Mesendoderm (in vitro differentiated cells): ENCODE measurements at regions not wholly inside any gene's neighbourhood (a gene's known extent, or its start where the extent isn't known, plus 50 kb on each side); places are given as distances from the start of the nearest gene placed in this dataset.
"Not testable (repeated sequence)": the region's sequence is repeated elsewhere in the genome, so short reads cannot be mapped to it uniquely, and the experiment has no call there.

Experiments
- DNase-seq: peaks from one replicate; pipeline ENCODE4 v3.0.0; 2013
- H2AK5ac ChIP-seq: 2 replicates; pipeline ENCODE4 v1.6.1; 2013; ENCODE audit warnings: low read length, inconsistent platforms
- H2BK120ac ChIP-seq: 2 replicates; pipeline ENCODE4 v1.6.1; 2013; ENCODE audit warnings: low read depth, mild to moderate bottlenecking, low read length, moderate library complexity, mixed read lengths
- H2BK15ac ChIP-seq: replicated peaks from 2 replicates; pipeline ENCODE4 v1.6.1; 2013; ENCODE audit warnings: low read depth, mild to moderate bottlenecking, moderate library complexity
- H2BK5ac ChIP-seq: 2 replicates; pipeline ENCODE4 v1.6.1; 2013; ENCODE audit warnings: low read length, inconsistent platforms
- H3K18ac ChIP-seq: 2 replicates; pipeline ENCODE4 v1.6.1; 2013; ENCODE audit warnings: mild to moderate bottlenecking, low read length, mixed read lengths
- H3K23ac ChIP-seq: one replicate; pipeline ENCODE4 v1.6.1; 2013; ENCODE audit warnings: low read length
- H3K27ac ChIP-seq: 2 replicates; pipeline ENCODE4 v1.5.1; 2013; ENCODE audit warnings: low read depth, mild to moderate bottlenecking, inconsistent platforms, low read length, moderate library complexity
- H3K27me3 ChIP-seq: 2 replicates; pipeline ENCODE4 v1.6.1; 2013; ENCODE audit warnings: low read length, control low read depth, mild to moderate bottlenecking, inconsistent platforms; ENCODE audit not compliant: insufficient read depth, poor library complexity
- H3K36me3 ChIP-seq: 2 replicates; pipeline ENCODE4 v1.6.1; 2013; ENCODE audit warnings: low read length, inconsistent platforms; ENCODE audit not compliant: control insufficient read depth, insufficient read depth
- H3K4ac ChIP-seq: one replicate; pipeline ENCODE4 v1.6.1; 2013; ENCODE audit warnings: low read depth, mild to moderate bottlenecking, low read length, moderate library complexity
- H3K4me1 ChIP-seq: 2 replicates; pipeline ENCODE4 v1.6.1; 2013; ENCODE audit warnings: low read depth, low read length, inconsistent platforms; ENCODE audit not compliant: control insufficient read depth
- H3K4me2 ChIP-seq: 2 replicates; pipeline ENCODE4 v1.6.1; 2013; ENCODE audit warnings: low read length
- H3K4me3 ChIP-seq: 2 replicates; pipeline ENCODE4 v1.5.1; 2013; ENCODE audit warnings: mild to moderate bottlenecking, low read length
- H3K56ac ChIP-seq: one replicate; pipeline ENCODE4 v1.6.1; 2013; ENCODE audit warnings: low read length
- H3K79me1 ChIP-seq: 2 replicates; pipeline ENCODE4 v1.6.1; 2013; ENCODE audit warnings: low read length, inconsistent platforms
- H3K79me2 ChIP-seq: 2 replicates; pipeline ENCODE4 v1.6.1; 2013; ENCODE audit warnings: mild to moderate bottlenecking, low read length; ENCODE audit not compliant: control insufficient read depth, insufficient read depth
- H3K9ac ChIP-seq: 2 replicates; pipeline ENCODE4 v1.6.1; 2013; ENCODE audit warnings: low read length, inconsistent platforms
- H4K5ac ChIP-seq: one replicate; pipeline ENCODE4 v1.6.1; 2013; ENCODE audit warnings: low read length
- H4K8ac ChIP-seq: one replicate; pipeline ENCODE4 v1.6.1; 2013; ENCODE audit warnings: low read depth, mild to moderate bottlenecking, control low read depth, low read length, moderate library complexity
- WGBS: extraction: QIAGEN DNeasy Blood & Tissue Kit; methylation state at CpG from one replicate; pipeline ENCODE4 v1.1.7; 2013; ENCODE audit warnings: low lambda C conversion rate, missing lambda C conversion rate; ENCODE audit not compliant: insufficient coverage; ENCODE audit errors: extremely low coverage; 5-methylcytosine and 5-hydroxymethylcytosine counted together

- Histone ChIP-seq H3K4me3 (no peak overlapping the region), H3K4me2 (no peak overlapping the region), H3K56ac (no peak overlapping the region), H2AK5ac (no peak overlapping the region), H2BK120ac (no peak overlapping the region), H2BK5ac (no peak overlapping the region), H3K36me3 (no peaks in the 10 kb centered on the region), H3K27me3 (no peaks in the 10 kb centered on the region), H4K8ac (no peak overlapping the region), H3K4me1 (peaks cover 1% of the 10 kb centered on the region), H2BK15ac (no peak overlapping the region), H3K4ac (no peak overlapping the region), H3K23ac (no peak overlapping the region), H3K27ac (no peak overlapping the region), H3K9ac (no peak overlapping the region), H3K79me2 (no peaks in the 10 kb centered on the region), H4K5ac (no peak overlapping the region), H3K79me1 (no peaks in the 10 kb centered on the region), H3K18ac (no peak overlapping the region)
- no CpG with 5 or more reads among the region's 10 CpGs for WGBS
- no peak for DNase-seq
Observed at GRCh38 chr2:129823044-129823443, 156.4 kb upstream of the RAB6C start.

GRCh38 chr2:129827311-129828090 lies 152.0 kb upstream of the RAB6C start:
- Histone ChIP-seq H3K9ac (peak overlapping the region; percentile 45), H2BK15ac (no peak overlapping the region), H3K18ac (peak overlapping the region; percentile 71), H3K27ac (no peak overlapping the region), H4K5ac (no peak overlapping the region), H3K36me3 (no peaks in the 10 kb centered on the region), H3K56ac (peak overlapping the region; percentile 75), H4K8ac (no peak overlapping the region), H3K79me2 (no peaks in the 10 kb centered on the region), H3K4ac (peak overlapping the region; percentile 76), H2AK5ac (no peak overlapping the region), H3K4me3 (no peak overlapping the region), H3K27me3 (no peaks in the 10 kb centered on the region), H3K4me1 (peaks cover 1% of the 10 kb centered on the region), H2BK5ac (no peak overlapping the region), H3K23ac (no peak overlapping the region), H2BK120ac (no peak overlapping the region), H3K79me1 (no peaks in the 10 kb centered on the region), H3K4me2 (no peak overlapping the region)
- peak; percentile 76 for DNase-seq
- WGBS, result no CpG with 5 or more reads among the region's 27 CpGs

GRCh38 chr2:129828792-129829191 lies 150.7 kb upstream of the RAB6C start:
- Histone ChIP-seq H3K56ac (no peak overlapping the region), H4K8ac (no peak overlapping the region), H2BK5ac (no peak overlapping the region), H3K4ac (no peak overlapping the region), H3K79me2 (no peaks in the 10 kb centered on the region), H2AK5ac (no peak overlapping the region), H2BK15ac (no peak overlapping the region), H3K4me2 (no peak overlapping the region), H3K18ac (no peak overlapping the region), H2BK120ac (no peak overlapping the region), H3K9ac (no peak overlapping the region), H3K79me1 (no peaks in the 10 kb centered on the region), H3K4me3 (no peak overlapping the region), H3K36me3 (no peaks in the 10 kb centered on the region), H4K5ac (no peak overlapping the region), H3K27me3 (no peaks in the 10 kb centered on the region), H3K27ac (no peak overlapping the region), H3K4me1 (peaks cover 1% of the 10 kb centered on the region), H3K23ac (no peak overlapping the region)
- no CpG with 5 or more reads among the region's 7 CpGs for WGBS
- no peak for DNase-seq

- no CpG with 5 or more reads among the region's 3 CpGs for WGBS
- Histone ChIP-seq H4K5ac (no peak overlapping the region), H3K79me2 (no peaks in the 10 kb centered on the region), H3K27me3 (no peaks in the 10 kb centered on the region), H3K27ac (no peak overlapping the region), H3K79me1 (no peaks in the 10 kb centered on the region), H3K56ac (no peak overlapping the region), H3K4me2 (no peak overlapping the region), H3K4ac (no peak overlapping the region), H3K9ac (no peak overlapping the region), H3K18ac (no peak overlapping the region), H2BK5ac (no peak overlapping the region), H2AK5ac (no peak overlapping the region), H3K23ac (no peak overlapping the region), H3K4me1 (peaks cover 1% of the 10 kb centered on the region), H3K36me3 (no peaks in the 10 kb centered on the region), H2BK120ac (no peak overlapping the region), H3K4me3 (no peak overlapping the region), H4K8ac (no peak overlapping the region), H2BK15ac (no peak overlapping the region)
- DNase-seq, result no peak
Observed at GRCh38 chr2:129829588-129829987, 149.9 kb upstream of the RAB6C start.

GRCh38 chr2:129831018-129831417 lies 148.4 kb upstream of the RAB6C start:
- Histone ChIP-seq H2BK15ac (no peak overlapping the region), H3K27ac (no peak overlapping the region), H3K4me2 (no peak overlapping the region), H2BK5ac (no peak overlapping the region), H3K79me1 (no peaks in the 10 kb centered on the region), H3K4me3 (no peak overlapping the region), H3K36me3 (no peaks in the 10 kb centered on the region), H3K23ac (no peak overlapping the region), H3K79me2 (no peaks in the 10 kb centered on the region), H3K4ac (no peak overlapping the region), H2BK120ac (no peak overlapping the region), H2AK5ac (no peak overlapping the region), H3K56ac (no peak overlapping the region), H3K27me3 (no peaks in the 10 kb centered on the region), H3K18ac (no peak overlapping the region), H3K4me1 (peaks cover 1% of the 10 kb centered on the region), H3K9ac (no peak overlapping the region), H4K8ac (no peak overlapping the region), H4K5ac (no peak overlapping the region)
- WGBS, result no CpG with 5 or more reads among the region's 2 CpGs
- DNase-seq, result no peak

GRCh38 chr2:129833465-129833864 lies 146.0 kb upstream of the RAB6C start:
- H3K27me3 ChIP-seq, H3K23ac ChIP-seq, H2BK15ac ChIP-seq, H2BK120ac ChIP-seq, H4K8ac ChIP-seq, H2BK5ac ChIP-seq, H3K27ac ChIP-seq, H3K4me2 ChIP-seq, H3K36me3 ChIP-seq, H3K79me2 ChIP-seq, H4K5ac ChIP-seq, H3K4me1 ChIP-seq, H3K4ac ChIP-seq, H3K4me3 ChIP-seq, H3K9ac ChIP-seq, H3K79me1 ChIP-seq, H3K56ac ChIP-seq, H3K18ac ChIP-seq, H2AK5ac ChIP-seq, DNase-seq: not testable (repeated sequence)
- WGBS, result no CpG with 5 or more reads among the region's 20 CpGs
